ENCODE measurements at regions not wholly inside any gene's neighbourhood (a gene's known extent, or its start where the extent isn't known, plus 50 kb on each side); places are given as distances from the start of the nearest gene placed in this dataset.
"Not testable (repeated sequence)": the region's sequence is repeated elsewhere in the genome, so short reads cannot be mapped to it uniquely, and the experiment has no call there.

DNA sequence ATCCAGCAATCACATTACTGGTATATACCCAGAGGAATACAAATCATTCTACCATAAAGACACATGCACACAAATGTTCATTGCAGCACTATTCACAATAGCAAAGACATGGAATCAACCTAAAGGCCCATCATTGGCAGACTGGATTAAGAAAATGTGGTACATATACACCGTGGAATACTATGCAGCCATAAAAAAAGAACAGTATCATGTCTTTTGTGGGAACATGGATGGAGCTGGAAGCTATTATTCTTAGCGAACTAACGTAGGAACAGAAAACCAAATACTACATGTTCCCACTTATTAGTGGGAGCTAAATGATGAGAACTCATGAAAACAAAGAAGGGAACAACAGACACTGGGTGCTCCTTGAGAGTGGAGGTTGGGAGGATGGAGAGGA is 60.9 kb downstream of the PGRMC1 start:
- DNase-seq: not testable (repeated sequence)

DNA sequence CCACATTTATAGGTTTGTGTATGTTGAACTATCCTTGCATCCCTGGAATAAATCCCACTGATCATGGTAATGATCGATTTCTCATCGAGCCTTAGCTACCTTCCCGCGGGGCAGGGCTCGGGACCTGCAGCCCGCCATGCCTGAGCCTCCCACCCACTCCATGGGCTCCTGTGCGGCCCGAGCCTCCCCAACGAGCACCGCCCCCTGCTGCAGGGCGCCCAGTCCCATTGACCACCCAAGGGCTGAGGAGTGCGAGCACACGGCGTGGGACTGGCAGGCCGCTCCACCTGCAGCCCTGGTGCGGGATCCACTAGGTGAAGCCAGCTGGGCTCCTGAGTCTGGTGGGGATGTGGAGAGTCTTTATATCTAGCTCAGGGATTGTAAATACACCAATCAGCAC is 63.7 kb downstream of the PGRMC1 start:
- not testable (repeated sequence) for DNase-seq

- DNase-seq: no peak
Measured at GRCh38 chrX:119303137-119303536, 67.1 kb downstream of the PGRMC1 start.

- no peak for DNase-seq
Measured at GRCh38 chrX:119325456-119325855, 73.7 kb upstream of the SLC25A43 start.

DNA sequence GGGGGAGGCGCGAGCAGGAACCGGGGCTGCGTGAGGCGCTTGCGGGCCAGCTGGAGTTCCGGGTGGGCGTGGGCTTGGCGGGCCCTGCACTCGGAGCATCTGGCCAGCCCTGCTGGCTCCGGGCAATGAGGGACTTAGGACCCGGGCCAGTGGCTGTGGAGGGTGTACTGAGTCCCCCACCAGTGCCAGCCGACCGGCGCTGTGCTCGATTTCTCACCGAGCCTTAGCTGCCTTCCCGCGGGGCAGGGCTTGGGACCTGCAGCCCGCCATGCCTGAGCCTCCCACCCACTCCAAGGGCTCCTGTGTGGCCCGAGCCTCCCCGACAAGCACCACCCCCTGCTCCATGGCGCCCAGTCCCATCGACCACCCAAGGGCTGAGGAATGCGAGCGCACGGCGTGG is 67.3 kb upstream of the SLC25A43 start:
- DNase-seq: not testable (repeated sequence)

GRCh38 chrX:119332855-119333720 is 66.0 kb upstream of the SLC25A43 start:
- not testable (repeated sequence) for DNase-seq

- DNase-seq: not testable (repeated sequence)
Measured at GRCh38 chrX:119333721-119334032, 65.5 kb upstream of the SLC25A43 start.

DNA sequence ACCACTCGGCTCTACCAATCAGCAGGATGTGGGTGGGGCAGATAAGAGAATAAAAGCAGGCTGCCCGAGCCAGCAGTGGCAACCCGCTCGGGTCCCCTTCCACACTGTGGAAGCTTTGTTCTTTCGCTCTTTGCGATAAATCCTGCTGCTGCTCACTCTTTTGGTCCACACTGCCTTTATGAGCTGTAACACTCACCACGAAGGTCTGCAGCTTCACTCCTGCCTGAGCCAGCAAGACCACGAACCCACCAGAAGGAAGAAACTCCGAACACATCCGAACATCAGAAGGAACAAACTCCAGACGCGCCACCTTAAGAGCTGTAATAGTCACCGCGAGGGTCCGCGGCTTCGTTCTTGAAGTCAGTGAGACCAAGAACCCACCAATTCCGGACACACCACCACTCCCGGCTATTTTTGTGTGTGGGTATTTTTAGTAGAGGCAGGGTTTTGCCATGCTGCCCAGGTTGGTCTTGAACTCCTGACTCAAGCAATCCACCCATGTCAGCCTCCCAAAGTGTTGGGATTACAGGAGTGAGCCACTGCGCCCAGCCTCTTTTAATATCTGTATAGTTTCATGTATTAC is 64.6 kb upstream of the SLC25A43 start:
- not testable (repeated sequence) for DNase-seq

DNA sequence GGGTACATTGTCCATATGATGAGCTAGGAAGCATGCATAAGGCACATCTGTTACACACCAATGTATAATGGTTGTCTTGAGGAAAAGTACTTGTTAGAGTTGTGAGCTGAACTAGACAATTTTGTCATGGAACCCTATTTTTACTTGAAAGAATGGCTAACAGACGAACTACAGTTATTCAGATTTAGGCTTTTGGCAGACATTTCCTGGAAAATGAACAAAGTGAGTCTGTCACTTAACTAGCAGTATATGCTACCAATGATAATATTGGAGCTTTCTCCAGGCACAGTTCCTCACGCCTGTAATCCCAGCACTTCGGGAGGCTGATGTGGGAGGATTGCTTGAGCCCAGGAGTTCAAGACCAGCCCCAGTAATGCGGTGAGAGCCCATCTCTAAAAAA is 61.9 kb upstream of the SLC25A43 start:
- no peak for DNase-seq

- DNase-seq: peak in 1 of 2 donors; percentile 4
Measured at GRCh38 chrX:119340606-119341205, 58.4 kb upstream of the SLC25A43 start.

DNA sequence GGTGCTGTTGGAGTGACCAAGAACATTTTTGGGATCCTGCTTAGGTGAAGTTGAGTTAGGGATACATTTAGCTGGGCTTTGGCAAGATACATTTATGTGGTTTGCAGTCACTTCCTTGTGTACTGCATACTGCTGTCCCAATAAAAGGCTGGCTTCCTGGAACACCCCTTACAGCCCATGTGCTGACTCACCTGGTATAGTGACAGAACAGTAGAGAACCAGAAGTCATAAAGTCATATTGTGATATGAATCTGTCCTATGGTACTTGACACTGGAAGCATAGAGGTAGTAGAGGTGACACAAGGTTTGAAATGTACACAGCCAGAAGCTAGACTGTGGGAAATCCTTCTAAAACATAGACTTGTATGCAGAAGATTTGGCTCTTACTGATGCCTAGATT is 55.3 kb upstream of the SLC25A43 start:
- DNase-seq: no peak

All from inflammatory macrophage treated with lipopolysaccharide for 1 hour (primary cell).